Natural killer cell (primary cell): ENCODE measurements at regions not wholly inside any gene's neighbourhood (a gene's known extent, or its start where the extent isn't known, plus 50 kb on each side); places are given as distances from the start of the nearest gene placed in this dataset.

Source experiments
- ATAC-seq, 3 donors: fragments of 150-1000 bp in 2 of 3; fragments of 200-7000 bp in 1 of 3; cut with Tn5 transposase; 1 replicate in 1 of 3; 2 replicates in 2 of 3; pipeline ENCODE4 v1.10.0; 2021; ENCODE audit warnings: mild to moderate bottlenecking in 2 of 3, moderate library complexity in 2 of 3
- DNase-seq, 2 donors: peaks; one replicate each; pipeline versions ENCODE4 v3.0.0 to v3.0.0-alpha.2; 2013 to 2021; ENCODE audit warnings: mixed read lengths in 1 of 2
- H3K27ac ChIP-seq: one replicate; pipeline ENCODE4 v1.5.1; 2013; ENCODE audit warnings: mild to moderate bottlenecking, low read length
- H3K27me3 ChIP-seq: one replicate; pipeline ENCODE4 v1.6.1; 2013; ENCODE audit warnings: low read length; ENCODE audit not compliant: control insufficient read depth, insufficient read depth
- H3K36me3 ChIP-seq: one replicate; pipeline ENCODE4 v1.6.1; 2013; ENCODE audit warnings: low read length; ENCODE audit not compliant: control insufficient read depth, insufficient read depth
- H3K4me1 ChIP-seq: one replicate; pipeline ENCODE4 v1.6.1; 2013; ENCODE audit warnings: low read length; ENCODE audit not compliant: control insufficient read depth, insufficient read depth
- H3K4me3 ChIP-seq: one replicate; pipeline ENCODE4 v1.5.1; 2013; ENCODE audit warnings: low read length
- H3K9me3 ChIP-seq: one replicate; pipeline ENCODE4 v1.6.1; 2013; ENCODE audit warnings: low read length; ENCODE audit not compliant: control insufficient read depth, insufficient read depth
- H3K27ac Mint-ChIP-seq, 2 donors: one replicate each; pipeline ENCODE4 v1.8.0; 2022; ENCODE audit warnings: mild to moderate bottlenecking in 2 of 2, mixed read lengths in 2 of 2, moderate library complexity in 1 of 2
- H3K27me3 Mint-ChIP-seq, 2 donors: one replicate each; pipeline ENCODE4 v1.8.0; 2022; ENCODE audit warnings: low read depth in 2 of 2, mixed read lengths in 2 of 2
- H3K36me3 Mint-ChIP-seq: one replicate; pipeline ENCODE4 v1.8.0; 2022; ENCODE audit warnings: mixed read lengths
- H3K4me1 Mint-ChIP-seq, 2 donors: one replicate each; pipeline ENCODE4 v1.8.0; 2022; ENCODE audit warnings: mixed read lengths in 2 of 2
- H3K4me3 Mint-ChIP-seq: one replicate; pipeline ENCODE4 v1.8.0; 2022; ENCODE audit warnings: mild to moderate bottlenecking, moderate library complexity, mixed read lengths
- H3K9me3 Mint-ChIP-seq, 2 donors: one replicate each; pipeline ENCODE4 v1.8.0; 2022; ENCODE audit warnings: mixed read lengths in 2 of 2
- WGBS: methylation state at CpG from one replicate; pipeline ENCODE4 v1.1.7; 2013; ENCODE audit warnings: missing lambda C conversion rate; ENCODE audit not compliant: insufficient coverage; 5-methylcytosine and 5-hydroxymethylcytosine counted together
- intact Hi-C: fragments of 100-400 bp; cut with micrococcal nuclease; formaldehyde crosslinking; loops from one replicate; pipeline ENCODE4 v1.14.2; 2022
- TF ChIP-seq, protein P1 (sequence below): fragments of 200-600 bp; IDR thresholded peaks from one replicate; pipeline ENCODE4 v1.8.0; 2022; ENCODE audit warnings: antibody characterized with exemption

- no peak overlapping the region for H3K27ac Mint-ChIP-seq
- intact Hi-C loops: no loop called here
- ATAC-seq: no peak
- Histone ChIP-seq H3K9me3 (no peaks in the 10 kb centered on the region), H3K4me1 (no peaks in the 10 kb centered on the region), H3K27me3 (no peaks in the 10 kb centered on the region), H3K36me3 (no peaks in the 10 kb centered on the region), H3K4me3 (no peak overlapping the region), H3K27ac (no peak overlapping the region)
- TF ChIP-seq, protein P1, sequence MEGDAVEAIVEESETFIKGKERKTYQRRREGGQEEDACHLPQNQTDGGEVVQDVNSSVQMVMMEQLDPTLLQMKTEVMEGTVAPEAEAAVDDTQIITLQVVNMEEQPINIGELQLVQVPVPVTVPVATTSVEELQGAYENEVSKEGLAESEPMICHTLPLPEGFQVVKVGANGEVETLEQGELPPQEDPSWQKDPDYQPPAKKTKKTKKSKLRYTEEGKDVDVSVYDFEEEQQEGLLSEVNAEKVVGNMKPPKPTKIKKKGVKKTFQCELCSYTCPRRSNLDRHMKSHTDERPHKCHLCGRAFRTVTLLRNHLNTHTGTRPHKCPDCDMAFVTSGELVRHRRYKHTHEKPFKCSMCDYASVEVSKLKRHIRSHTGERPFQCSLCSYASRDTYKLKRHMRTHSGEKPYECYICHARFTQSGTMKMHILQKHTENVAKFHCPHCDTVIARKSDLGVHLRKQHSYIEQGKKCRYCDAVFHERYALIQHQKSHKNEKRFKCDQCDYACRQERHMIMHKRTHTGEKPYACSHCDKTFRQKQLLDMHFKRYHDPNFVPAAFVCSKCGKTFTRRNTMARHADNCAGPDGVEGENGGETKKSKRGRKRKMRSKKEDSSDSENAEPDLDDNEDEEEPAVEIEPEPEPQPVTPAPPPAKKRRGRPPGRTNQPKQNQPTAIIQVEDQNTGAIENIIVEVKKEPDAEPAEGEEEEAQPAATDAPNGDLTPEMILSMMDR: no peak
- no peaks in the 10 kb centered on the region for H3K9me3 Mint-ChIP-seq
- no peak overlapping the region for H3K4me3 Mint-ChIP-seq
- DNase-seq: no peak
- no peaks in the 10 kb centered on the region for H3K4me1 Mint-ChIP-seq
- 92% methylated on average over 8 of the region's 8 CpGs for WGBS
- H3K27me3 Mint-ChIP-seq: peaks cover 4 to 35% of the 10 kb centered on the region in 2 donors
- no peaks in the 10 kb centered on the region for H3K36me3 Mint-ChIP-seq
These were observed 274.1 kb upstream of the ARID1B start for GRCh38 chr6:156502969-156503504.

GRCh38 chr6:156497618-156498017 is 279.6 kb upstream of the ARID1B start:
- Mint-ChIP-seq H3K9me3 (no peaks in the 10 kb centered on the region), H3K36me3 (no peaks in the 10 kb centered on the region), H3K4me1 (no peaks in the 10 kb centered on the region), H3K27me3 (peaks cover 9 to 17% of the 10 kb centered on the region in 2 donors), H3K4me3 (no peak overlapping the region), H3K27ac (no peak overlapping the region)
- WGBS: 71% methylated on average over 1 of the region's 2 CpGs
- TF ChIP-seq, protein P1: no peak
- Histone ChIP-seq H3K4me3 (no peak overlapping the region), H3K36me3 (no peaks in the 10 kb centered on the region), H3K9me3 (no peaks in the 10 kb centered on the region), H3K4me1 (no peaks in the 10 kb centered on the region), H3K27ac (no peak overlapping the region), H3K27me3 (no peaks in the 10 kb centered on the region)
- DNase-seq (no peak), ATAC-seq (no peak)
- intact Hi-C loops: no loop called here

- DNase-seq (no peak), ATAC-seq (no peak)
- Mint-ChIP-seq H3K4me3 (no peak overlapping the region), H3K9me3 (no peaks in the 10 kb centered on the region), H3K4me1 (no peaks in the 10 kb centered on the region), H3K27me3 (no peaks in the 10 kb centered on the region), H3K36me3 (no peaks in the 10 kb centered on the region), H3K27ac (no peak overlapping the region)
- TF ChIP-seq, protein P1: no peak
- H3K4me3 ChIP-seq: no peak overlapping the region
- H3K27ac ChIP-seq: no peak overlapping the region
- 45% methylated on average over 2 of the region's 2 CpGs for WGBS
- intact Hi-C loops: no loop called here
- no peaks in the 10 kb centered on the region for H3K27me3 ChIP-seq
- no peaks in the 10 kb centered on the region for H3K9me3 ChIP-seq
- H3K4me1 ChIP-seq: no peaks in the 10 kb centered on the region
- H3K36me3 ChIP-seq: no peaks in the 10 kb centered on the region
These were observed 289.3 kb upstream of the ARID1B start for GRCh38 chr6:156487877-156488276.

DNA sequence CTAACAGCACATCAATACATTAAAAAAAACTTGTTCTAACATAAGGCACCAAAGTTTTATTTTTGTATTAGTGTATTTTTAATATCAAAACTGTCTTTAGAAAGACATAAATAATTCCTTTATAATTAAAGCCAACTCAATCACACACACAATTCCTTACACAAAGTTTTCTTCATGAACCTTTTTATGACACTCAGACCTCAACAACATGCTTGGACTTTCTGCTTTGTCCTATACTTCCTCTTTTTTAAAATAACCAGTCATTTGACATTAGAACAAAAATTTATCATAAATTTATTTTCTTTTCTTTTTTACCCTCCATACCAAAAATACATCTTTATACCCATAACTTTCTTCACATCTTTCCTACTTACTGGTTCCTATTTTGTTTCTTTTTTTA is 292.0 kb upstream of the ARID1B start:
- Histone ChIP-seq H3K9me3 (no peaks in the 10 kb centered on the region), H3K27ac (no peak overlapping the region), H3K27me3 (no peaks in the 10 kb centered on the region), H3K36me3 (no peaks in the 10 kb centered on the region), H3K4me1 (no peaks in the 10 kb centered on the region), H3K4me3 (no peak overlapping the region)
- Mint-ChIP-seq H3K27ac (no peak overlapping the region), H3K27me3 (peaks cover 0 to under 1% of the 10 kb centered on the region in 2 donors), H3K4me1 (no peaks in the 10 kb centered on the region), H3K9me3 (peaks cover 0 to under 1% of the 10 kb centered on the region in 2 donors), H3K4me3 (no peak overlapping the region), H3K36me3 (no peaks in the 10 kb centered on the region)
- intact Hi-C loops: no loop called here
- ATAC-seq (no peak), DNase-seq (no peak)
- TF ChIP-seq, protein P1: no peak
